SJCRH30 (cell line): ENCODE measurements at regions not wholly inside any gene's neighbourhood (a gene's known extent, or its start where the extent isn't known, plus 50 kb on each side); places are given as distances from the start of the nearest gene placed in this dataset.

Experiments used
- DNase-seq, 2 experiments: peaks; one replicate each; pipeline ENCODE4 v3.0.0-alpha.2; 2015 to 2020
- H3K27ac ChIP-seq: fragments of 250-450 bp; sonication (Bioruptor Pico); 2 replicates; pipeline ENCODE4 v1.5.1; 2020; ENCODE audit warnings: mild to moderate bottlenecking, moderate library complexity
- H3K27me3 ChIP-seq: fragments of 250-450 bp; sonication (Bioruptor Pico); 2 replicates; pipeline ENCODE4 v1.5.1; 2020; ENCODE audit warnings: mild to moderate bottlenecking, moderate library complexity
- H3K36me3 ChIP-seq: fragments of 250-450 bp; sonication (Bioruptor Pico); 2 replicates; pipeline ENCODE4 v1.5.1; 2020; ENCODE audit warnings: mild to moderate bottlenecking, moderate library complexity
- H3K4me1 ChIP-seq: fragments of 250-450 bp; sonication (Bioruptor Pico); 2 replicates; pipeline ENCODE4 v1.5.1; 2020; ENCODE audit warnings: mild to moderate bottlenecking, moderate library complexity
- H3K4me3 ChIP-seq: fragments of 250-450 bp; sonication (Bioruptor Pico); 2 replicates; pipeline ENCODE4 v1.5.1; 2020; ENCODE audit warnings: mild to moderate bottlenecking, moderate library complexity
- H3K9me3 ChIP-seq: fragments of 250-450 bp; sonication (Bioruptor Pico); replicated peaks from 2 replicates; pipeline ENCODE4 v1.5.1; 2020; ENCODE audit warnings: mild to moderate bottlenecking, moderate library complexity

GRCh38 chr6:50102676-50103075 lies 52.9 kb upstream of the DEFB112 start:
- Histone ChIP-seq H3K36me3 (no peaks in the 10 kb centered on the region), H3K4me1 (no peaks in the 10 kb centered on the region), H3K4me3 (no peak overlapping the region), H3K27ac (no peak overlapping the region), H3K9me3 (peaks cover 2% of the 10 kb centered on the region; the same call in 1 of the 2 replicates), H3K27me3 (no peaks in the 10 kb centered on the region)
- no peak for DNase-seq

- Histone ChIP-seq H3K27ac (no peak overlapping the region), H3K4me3 (no peak overlapping the region), H3K36me3 (no peaks in the 10 kb centered on the region), H3K9me3 (peaks cover 2% of the 10 kb centered on the region; the same call in 1 of the 2 replicates), H3K4me1 (peaks cover 5% of the 10 kb centered on the region; the same call in 1 of the 2 replicates), H3K27me3 (no peaks in the 10 kb centered on the region)
- DNase-seq = no peak
These were observed 60.9 kb upstream of the DEFB112 start for GRCh38 chr6:50110587-50110986.

GRCh38 chr6:50112981-50113857 lies 63.5 kb upstream of the DEFB112 start:
- Histone ChIP-seq H3K36me3 (no peaks in the 10 kb centered on the region), H3K4me3 (no peak overlapping the region), H3K27ac (no peak overlapping the region), H3K4me1 (peaks cover 5% of the 10 kb centered on the region; the same call in 1 of the 2 replicates), H3K27me3 (no peaks in the 10 kb centered on the region), H3K9me3 (no peaks in the 10 kb centered on the region)
- DNase-seq = peak in 1 of 2 experiments; percentile 24

- Histone ChIP-seq H3K4me3 (no peak overlapping the region), H3K4me1 (peaks cover 5% of the 10 kb centered on the region; the same call in 1 of the 2 replicates), H3K27ac (no peak overlapping the region), H3K9me3 (no peaks in the 10 kb centered on the region), H3K27me3 (no peaks in the 10 kb centered on the region), H3K36me3 (no peaks in the 10 kb centered on the region)
- DNase-seq = no peak
These were observed 66.7 kb upstream of the DEFB112 start for GRCh38 chr6:50116390-50116789.

GRCh38 chr6:50116797-50117542 lies 67.2 kb upstream of the DEFB112 start:
- no peak for DNase-seq
- Histone ChIP-seq H3K27ac (no peak overlapping the region), H3K27me3 (no peaks in the 10 kb centered on the region), H3K36me3 (no peaks in the 10 kb centered on the region), H3K4me3 (no peak overlapping the region), H3K4me1 (peaks cover 5% of the 10 kb centered on the region; the same call in 1 of the 2 replicates), H3K9me3 (no peaks in the 10 kb centered on the region)

- Histone ChIP-seq H3K9me3 (no peaks in the 10 kb centered on the region), H3K36me3 (no peaks in the 10 kb centered on the region), H3K4me3 (no peak overlapping the region), H3K27me3 (no peaks in the 10 kb centered on the region), H3K27ac (no peak overlapping the region), H3K4me1 (no peaks in the 10 kb centered on the region)
- DNase-seq = no peak
These were observed 70.6 kb upstream of the DEFB112 start for GRCh38 chr6:50120300-50120699.

GRCh38 chr6:50123688-50124087 lies 74.0 kb upstream of the DEFB112 start:
- H3K36me3 ChIP-seq = no peaks in the 10 kb centered on the region
- H3K4me3 ChIP-seq = no peak overlapping the region
- H3K9me3 ChIP-seq = no peaks in the 10 kb centered on the region
- H3K27ac ChIP-seq = no peak overlapping the region
- no peak for DNase-seq
- H3K27me3 ChIP-seq = no peaks in the 10 kb centered on the region
- no peaks in the 10 kb centered on the region; the same call in 1 of the 2 replicates for H3K4me1 ChIP-seq

GRCh38 chr6:50124572-50124971 lies 74.8 kb upstream of the DEFB112 start:
- H3K27me3 ChIP-seq = no peaks in the 10 kb centered on the region
- no peaks in the 10 kb centered on the region; the same call in 1 of the 2 replicates for H3K4me1 ChIP-seq
- no peaks in the 10 kb centered on the region for H3K36me3 ChIP-seq
- DNase-seq = no peak
- no peak overlapping the region for H3K4me3 ChIP-seq
- H3K27ac ChIP-seq = no peak overlapping the region
- no peaks in the 10 kb centered on the region for H3K9me3 ChIP-seq

GRCh38 chr6:50128420-50129005 lies 78.8 kb upstream of the DEFB112 start:
- H3K27me3 ChIP-seq = no peaks in the 10 kb centered on the region
- no peak overlapping the region for H3K27ac ChIP-seq
- no peaks in the 10 kb centered on the region for H3K9me3 ChIP-seq
- H3K4me3 ChIP-seq = no peak overlapping the region
- no peaks in the 10 kb centered on the region; the same call in 1 of the 2 replicates for H3K4me1 ChIP-seq
- H3K36me3 ChIP-seq = no peaks in the 10 kb centered on the region
- peak in 1 of 2 experiments; percentile 48 for DNase-seq

- no peak for DNase-seq
- no peak overlapping the region for H3K27ac ChIP-seq
- H3K4me1 ChIP-seq = no peaks in the 10 kb centered on the region
- H3K36me3 ChIP-seq = no peaks in the 10 kb centered on the region
- no peak overlapping the region for H3K4me3 ChIP-seq
- no peaks in the 10 kb centered on the region for H3K27me3 ChIP-seq
- H3K9me3 ChIP-seq = no peaks in the 10 kb centered on the region
These were observed 86.2 kb upstream of the DEFB112 start for GRCh38 chr6:50135968-50136367.

GRCh38 chr6:50141100-50141499 lies 91.4 kb upstream of the DEFB112 start:
- Histone ChIP-seq H3K27ac (no peak overlapping the region), H3K4me1 (no peaks in the 10 kb centered on the region)
- no peak for DNase-seq

GRCh38 chr6:50143011-50143719 lies 93.4 kb upstream of the DEFB112 start:
- H3K27me3 ChIP-seq = no peaks in the 10 kb centered on the region
- no peaks in the 10 kb centered on the region for H3K36me3 ChIP-seq
- H3K27ac ChIP-seq = no peak overlapping the region
- H3K9me3 ChIP-seq = no peaks in the 10 kb centered on the region
- H3K4me1 ChIP-seq = no peaks in the 10 kb centered on the region
- no peak for DNase-seq
- H3K4me3 ChIP-seq = no peak overlapping the region

More at GRCh38 chr6:50141100-50141499, 91.4 kb upstream of the DEFB112 start:
- no peak overlapping the region for H3K4me3 ChIP-seq
- no peaks in the 10 kb centered on the region for H3K27me3 ChIP-seq
- H3K9me3 ChIP-seq = no peaks in the 10 kb centered on the region
- no peaks in the 10 kb centered on the region for H3K36me3 ChIP-seq

- DNase-seq = peak in 1 of 2 experiments; percentile 33
- Histone ChIP-seq H3K36me3 (no peaks in the 10 kb centered on the region), H3K4me1 (no peaks in the 10 kb centered on the region)
These were observed 95.4 kb upstream of the DEFB112 start for GRCh38 chr6:50145125-50145524.

GRCh38 chr6:50147371-50147770 lies 97.6 kb upstream of the DEFB112 start:
- Histone ChIP-seq H3K4me3 (no peak overlapping the region), H3K27ac (no peak overlapping the region), H3K36me3 (no peaks in the 10 kb centered on the region), H3K27me3 (no peaks in the 10 kb centered on the region), H3K9me3 (no peaks in the 10 kb centered on the region), H3K4me1 (no peaks in the 10 kb centered on the region)
- DNase-seq = no peak

More at GRCh38 chr6:50145125-50145524, 95.4 kb upstream of the DEFB112 start:
- no peaks in the 10 kb centered on the region for H3K27me3 ChIP-seq
- H3K9me3 ChIP-seq = no peaks in the 10 kb centered on the region
- no peak overlapping the region for H3K27ac ChIP-seq
- no peak overlapping the region for H3K4me3 ChIP-seq
